HG03095 (cell line): ENCODE measurements at regions not wholly inside any gene's neighbourhood (a gene's known extent, or its start where the extent isn't known, plus 50 kb on each side); places are given as distances from the start of the nearest gene placed in this dataset.
"Not testable (repeated sequence)": the region's sequence is repeated elsewhere in the genome, so short reads cannot be mapped to it uniquely, and the experiment has no call there.

Source experiments
- ATAC-seq: cut with Tn5 transposase; IDR thresholded peaks from one replicate; pipeline ENCODE4 v1.9.1; 2021; ENCODE audit warnings: moderate library complexity; ENCODE audit not compliant: unreplicated experiment

GRCh38 chrX:139058831-139059495, 347.4 kb upstream of the FGF13 start:
- no peak for ATAC-seq

DNA sequence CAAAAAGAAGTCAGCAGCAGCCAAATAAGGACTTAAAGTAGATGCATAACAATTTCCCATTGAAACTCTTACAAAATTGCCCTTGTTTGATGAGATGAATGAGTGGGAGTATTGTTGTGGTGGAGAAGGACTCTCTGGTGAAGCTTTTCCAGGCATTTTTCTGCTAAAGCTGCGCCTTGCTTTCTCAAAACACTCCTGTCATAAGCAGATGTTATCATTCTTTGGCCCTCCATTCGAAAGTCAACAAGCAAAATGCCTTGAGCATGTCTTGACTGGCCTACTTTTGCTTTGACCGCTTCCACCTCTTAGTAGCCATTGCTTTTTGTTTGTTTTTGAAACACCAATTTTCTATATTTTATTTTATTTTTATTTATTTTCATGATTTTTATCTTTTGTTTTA, 340.9 kb upstream of the FGF13 start:
- no peak for ATAC-seq

- no peak for ATAC-seq
Measured at GRCh38 chrX:139049465-139049864, 337.9 kb upstream of the FGF13 start.

DNA sequence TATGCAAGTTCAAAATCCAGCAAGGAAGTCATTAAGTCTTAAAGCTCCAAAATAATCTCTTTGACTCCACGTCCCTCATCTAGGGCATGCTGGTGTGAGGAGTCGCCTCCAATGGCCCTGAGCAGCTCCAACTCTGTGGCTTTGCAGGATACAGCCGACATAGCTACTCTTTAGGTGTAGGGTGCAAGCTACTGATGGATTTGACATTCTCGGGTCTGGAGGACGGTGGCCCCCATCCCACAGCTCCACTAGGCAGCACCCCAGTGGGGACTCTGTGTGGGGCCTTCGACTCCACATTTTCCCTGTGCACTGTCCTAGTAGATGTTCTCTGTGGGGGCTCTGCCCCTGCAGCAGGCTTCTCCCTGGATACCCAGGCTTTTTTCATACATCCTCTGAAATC, 333.2 kb upstream of the FGF13 start:
- ATAC-seq = no peak

DNA sequence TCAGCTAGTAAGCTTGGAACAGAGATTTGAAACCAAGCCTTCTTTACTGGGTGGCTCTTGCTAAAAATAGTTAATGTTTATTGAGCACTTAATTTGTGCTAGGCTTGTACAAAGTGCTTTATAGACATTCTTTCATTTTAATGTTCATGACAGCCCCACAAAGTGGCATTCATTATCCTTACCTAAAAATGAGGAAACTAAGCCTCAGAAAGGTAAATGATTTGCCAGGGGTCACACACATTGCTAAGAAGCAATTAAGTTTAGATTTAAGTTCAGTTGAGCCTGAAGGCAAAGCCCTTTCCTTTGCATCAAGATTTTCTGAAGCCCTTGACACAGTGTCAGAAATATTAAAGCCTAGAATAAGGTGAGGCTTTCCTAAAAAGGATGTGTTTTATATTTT, 327.5 kb upstream of the FGF13 start:
- ATAC-seq = no peak

DNA sequence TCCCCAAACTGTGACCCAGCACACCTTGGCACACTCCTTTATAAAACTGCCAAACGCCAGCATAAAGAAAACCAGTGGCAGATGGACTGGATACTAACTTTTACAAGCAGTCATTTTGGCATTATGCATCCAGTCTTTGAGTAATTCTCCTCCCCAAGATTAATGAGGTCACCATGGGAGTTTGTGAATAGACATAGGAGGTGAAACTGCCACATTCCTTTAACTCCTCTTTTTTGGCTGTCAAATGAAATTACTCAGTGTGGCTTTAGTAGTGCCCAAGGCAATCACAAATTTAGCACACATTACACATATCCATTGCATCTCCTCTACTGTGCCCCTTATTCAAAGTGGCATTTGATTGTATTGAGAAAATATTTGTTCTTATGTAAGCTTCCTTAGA, 315.3 kb upstream of the FGF13 start:
- no peak for ATAC-seq

GRCh38 chrX:139026406-139026805, 314.9 kb upstream of the FGF13 start:
- ATAC-seq = no peak

GRCh38 chrX:139025816-139026215, 314.3 kb upstream of the FGF13 start:
- no peak for ATAC-seq

- no peak for ATAC-seq
Measured at GRCh38 chrX:139023531-139023930, 312.0 kb upstream of the FGF13 start.

DNA sequence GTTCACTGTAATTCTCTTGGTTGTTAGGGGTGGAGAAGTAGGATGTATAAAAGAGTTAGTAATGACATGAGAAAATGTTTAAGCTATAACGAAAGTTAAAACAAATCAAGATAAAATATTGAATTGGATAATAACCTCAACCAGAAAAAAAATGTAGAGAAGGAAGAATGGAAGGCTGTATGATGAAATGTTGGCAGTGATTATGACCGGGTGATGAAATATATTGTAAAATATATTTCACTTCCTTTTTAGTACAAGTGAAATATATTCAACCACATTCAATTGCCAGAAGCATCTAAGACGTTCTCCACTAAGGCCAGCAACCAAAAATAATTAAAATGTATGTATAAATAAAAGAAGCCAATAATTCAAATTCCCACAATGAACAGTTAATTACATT, 309.3 kb upstream of the FGF13 start:
- no peak for ATAC-seq

DNA sequence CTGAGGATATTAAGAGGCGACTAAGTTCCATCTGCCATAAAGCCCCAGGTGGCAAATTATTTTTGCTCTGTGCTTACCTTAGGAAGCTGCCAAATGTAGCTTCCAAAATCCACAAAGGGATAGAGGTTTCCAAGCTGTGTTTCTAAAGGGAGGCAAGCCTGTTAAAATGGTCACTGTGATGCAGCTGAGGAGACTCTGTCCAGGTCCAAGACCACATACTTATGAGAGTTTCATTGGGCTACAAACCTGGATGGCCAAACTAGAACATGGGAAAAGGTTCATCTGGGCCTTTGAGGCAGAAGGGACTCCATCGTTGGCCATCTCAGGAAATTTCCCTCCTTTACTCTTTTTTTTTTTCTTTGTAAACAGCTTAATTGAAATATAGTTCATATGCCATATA, 306.9 kb upstream of the FGF13 start:
- no peak for ATAC-seq

DNA sequence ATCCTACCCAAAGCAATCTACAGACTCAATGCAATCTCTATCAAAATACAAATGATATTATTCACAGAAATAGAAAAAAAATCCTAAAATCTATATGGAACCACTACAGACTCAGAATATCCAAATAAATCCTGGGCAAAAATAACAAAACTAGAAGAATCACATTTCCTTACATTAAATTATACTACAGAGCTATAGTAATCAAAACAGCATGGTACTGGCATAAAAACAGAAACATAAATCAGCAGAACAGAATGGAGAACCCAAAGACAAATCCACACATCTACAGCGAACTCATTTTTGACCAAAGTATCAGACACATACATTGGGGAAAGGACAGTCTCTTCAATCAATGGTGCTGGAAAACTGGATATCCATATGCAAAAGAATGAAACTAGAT, 304.1 kb upstream of the FGF13 start:
- ATAC-seq = no peak

DNA sequence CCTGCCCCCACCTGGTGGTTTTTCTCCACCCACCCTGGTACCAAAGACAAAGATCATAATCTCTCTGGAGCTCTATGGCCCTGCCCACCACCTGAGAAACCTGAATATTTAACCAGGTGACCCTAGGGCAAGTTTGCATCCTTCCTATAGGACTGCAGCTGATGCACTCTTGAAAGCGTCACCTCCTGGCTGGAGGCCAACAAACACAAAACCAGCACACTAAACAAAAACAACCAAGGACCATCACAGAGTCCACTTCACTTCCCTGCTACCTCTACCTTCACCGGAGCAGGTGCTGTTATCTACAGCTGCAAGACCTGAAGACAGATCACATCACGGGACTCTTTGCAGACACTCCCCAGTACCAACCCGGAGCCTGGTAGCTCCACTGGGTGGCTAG, 296.7 kb upstream of the FGF13 start:
- no peak for ATAC-seq

- ATAC-seq = not testable (repeated sequence)
Measured at GRCh38 chrX:139003856-139004527, 292.5 kb upstream of the FGF13 start.

- ATAC-seq = no peak
Measured at GRCh38 chrX:139002319-139002718, 290.8 kb upstream of the FGF13 start.

- ATAC-seq = no peak
Measured at GRCh38 chrX:138996268-138996667, 284.8 kb upstream of the FGF13 start.

- ATAC-seq = no peak
Measured at GRCh38 chrX:138995458-138995857, 283.9 kb upstream of the FGF13 start.

DNA sequence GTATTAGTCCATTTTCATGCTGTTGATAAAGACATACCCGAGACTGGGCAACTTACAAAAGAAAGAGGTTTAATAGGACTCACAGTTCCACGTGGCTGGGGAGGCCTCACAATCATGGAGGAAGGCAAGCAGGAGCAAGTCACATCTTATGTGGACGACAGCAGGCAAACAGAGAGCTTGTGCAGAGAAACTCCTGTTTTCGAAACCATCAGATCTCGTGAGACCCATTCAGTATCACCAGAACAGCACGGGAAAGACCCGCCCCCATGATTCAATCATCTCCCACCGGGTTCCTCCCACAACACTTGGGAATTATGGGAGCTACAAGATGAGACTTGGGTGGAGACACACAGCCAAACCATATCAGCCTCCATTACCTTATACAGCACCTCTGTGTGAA, 278.9 kb upstream of the FGF13 start:
- ATAC-seq = not testable (repeated sequence)

DNA sequence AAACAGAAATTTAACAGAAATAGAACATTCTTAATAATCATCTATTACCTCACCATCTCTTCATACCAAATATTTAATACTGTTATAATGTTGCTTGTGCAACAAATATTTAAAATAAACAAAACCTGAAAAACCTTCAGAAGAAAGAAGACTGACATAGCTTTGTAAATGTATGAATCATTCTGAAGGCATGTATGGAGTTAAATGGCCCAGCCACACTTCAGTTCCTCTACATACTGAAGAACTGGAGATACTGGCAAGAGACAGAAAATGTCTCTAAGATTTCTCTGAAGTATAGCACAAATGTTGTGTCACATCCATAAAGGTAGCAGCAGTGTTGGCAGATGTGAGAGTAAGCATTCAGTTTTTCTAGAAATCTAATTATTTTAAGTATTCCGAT, 275.3 kb upstream of the FGF13 start:
- no peak for ATAC-seq

DNA sequence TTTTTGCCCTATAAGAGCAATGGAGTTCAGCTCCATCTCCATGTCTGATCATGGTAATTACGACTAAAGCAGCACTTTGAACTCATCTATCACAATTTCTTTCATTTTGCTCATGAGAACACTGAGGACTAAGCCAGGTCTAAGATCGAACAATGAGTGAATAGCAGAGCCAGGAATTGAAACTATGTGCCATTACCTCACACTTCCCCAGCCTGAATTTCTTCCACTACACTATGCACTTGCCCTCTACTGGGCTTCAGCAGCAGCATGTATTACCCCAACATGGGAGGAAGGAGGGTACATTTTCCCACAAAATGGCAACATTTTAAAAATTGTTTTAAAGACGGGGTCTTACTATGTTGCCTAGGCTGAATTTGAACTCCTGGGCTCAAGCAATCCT, 274.7 kb upstream of the FGF13 start:
- no peak for ATAC-seq

- no peak for ATAC-seq
Measured at GRCh38 chrX:138982365-138982764, 270.8 kb upstream of the FGF13 start.

- ATAC-seq = no peak
Measured at GRCh38 chrX:138964501-138964900, 253.0 kb upstream of the FGF13 start.

DNA sequence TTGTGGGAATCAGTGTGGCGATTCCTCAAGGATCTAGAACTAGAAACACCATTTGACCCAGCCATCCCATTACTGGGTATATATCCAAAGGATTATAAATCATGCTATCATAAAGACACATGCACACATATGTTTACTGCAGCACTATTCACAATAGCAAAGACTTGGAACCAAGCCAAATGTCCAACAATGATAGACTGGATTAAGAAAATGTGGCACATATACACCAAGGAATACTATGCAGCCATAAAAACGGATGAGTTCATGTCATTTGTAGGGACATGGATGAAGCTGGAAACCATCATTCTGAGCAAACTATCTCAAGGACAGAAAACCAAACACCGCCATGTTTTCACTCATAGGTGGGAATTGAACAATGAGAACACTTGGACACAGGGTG, 250.9 kb upstream of the FGF13 start:
- ATAC-seq = not testable (repeated sequence)
